Thyroid gland (tissue), 4 donors: ENCODE measurements at regions not wholly inside any gene's neighbourhood (a gene's known extent, or its start where the extent isn't known, plus 50 kb on each side); places are given as distances from the start of the nearest gene placed in this dataset.
"Not testable (repeated sequence)": the region's sequence is repeated elsewhere in the genome, so short reads cannot be mapped to it uniquely, and the experiment has no call there.

Source experiments
- CTCF ChIP-seq, 6 experiments: fragments of 200-600 bp in 3 of 6; fragments of 450-650 bp in 3 of 6; sonication (generic) in 3 of 6; IDR thresholded peaks; one replicate each; pipeline ENCODE4 v1.5.1; 2016 to 2019; ENCODE audit warnings: antibody characterized with exemption in 6 of 6, mild to moderate bottlenecking in 2 of 6, inconsistent platforms in 1 of 6, moderate library complexity in 1 of 6
- POLR2A ChIP-seq, 2 donors: fragments of 450-650 bp; IDR thresholded peaks; one replicate each; pipeline ENCODE4 v1.6.1; 2017; ENCODE audit warnings: antibody characterized with exemption in 2 of 2, mild to moderate bottlenecking in 2 of 2, moderate library complexity in 1 of 2

GRCh38 chr1:72950900-72951299, 668.6 kb upstream of the NEGR1 start:
- not testable (repeated sequence) for TF ChIP-seq CTCF, POLR2A (IDR thresholded peaks at IDR 0.05)
